Mesodermal cell (in vitro differentiated cells): ENCODE measurements at regions not wholly inside any gene's neighbourhood (a gene's known extent, or its start where the extent isn't known, plus 50 kb on each side); places are given as distances from the start of the nearest gene placed in this dataset.

Experiments
- H3K27ac ChIP-seq: 2 replicates; pipeline ENCODE4 v1.7.0; 2013; ENCODE audit warnings: mild to moderate bottlenecking, low read depth, low read length, moderate library complexity; ENCODE audit not compliant: severe bottlenecking
- H3K36me3 ChIP-seq: 2 replicates; pipeline ENCODE4 v1.7.1; 2013; ENCODE audit warnings: mild to moderate bottlenecking, low read length, moderate library complexity; ENCODE audit not compliant: control insufficient read depth, insufficient read depth
- H3K4me1 ChIP-seq: one replicate; pipeline ENCODE4 v1.7.1; 2013; ENCODE audit warnings: mild to moderate bottlenecking, low read length; ENCODE audit not compliant: insufficient read depth, control insufficient read depth, poor library complexity, severe bottlenecking
- H3K4me3 ChIP-seq: 2 replicates; pipeline ENCODE4 v1.7.0; 2013; ENCODE audit warnings: low read length, control low read depth, mild to moderate bottlenecking; ENCODE audit not compliant: insufficient read depth, poor library complexity, severe bottlenecking; ENCODE audit errors: extremely low read depth
- H3K9me3 ChIP-seq: 2 replicates; pipeline ENCODE4 v1.7.1; 2013; ENCODE audit warnings: mild to moderate bottlenecking, low read length, moderate library complexity; ENCODE audit not compliant: control insufficient read depth
- WGBS, 2 experiments: methylation state at CpG; one replicate each; pipeline ENCODE4 v1.1.5; 2013; ENCODE audit warnings: missing lambda C conversion rate in 2 of 2; ENCODE audit not compliant: insufficient coverage in 2 of 2; 5-methylcytosine and 5-hydroxymethylcytosine counted together

DNA sequence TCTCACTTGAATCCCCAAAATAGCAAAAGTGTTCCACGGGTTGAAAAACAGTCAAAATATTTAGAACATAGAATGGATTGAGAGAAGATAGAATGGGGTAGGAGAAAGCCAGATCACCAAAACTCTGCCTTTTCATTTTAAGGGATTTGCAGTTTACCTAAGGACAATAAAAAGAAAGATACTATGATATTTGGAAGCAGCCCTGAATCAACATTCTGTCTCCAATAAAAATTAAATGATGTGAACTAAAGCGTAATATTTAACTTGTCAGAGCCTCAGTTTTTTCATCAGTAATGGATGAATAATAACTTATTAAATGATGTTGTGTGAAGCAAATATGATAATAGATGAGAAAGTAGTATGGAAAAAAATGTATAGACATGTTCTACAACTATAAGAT, 100.2 kb upstream of the REG3G start:
- H3K4me1 ChIP-seq: no peaks in the 10 kb centered on the region
- no peak overlapping the region for H3K4me3 ChIP-seq
- no peak overlapping the region for H3K27ac ChIP-seq
- no peaks in the 10 kb centered on the region for H3K36me3 ChIP-seq
- H3K9me3 ChIP-seq: no peaks in the 10 kb centered on the region
- no CpG with 5 or more reads among the region's 2 CpGs for WGBS, 2 experiments

DNA sequence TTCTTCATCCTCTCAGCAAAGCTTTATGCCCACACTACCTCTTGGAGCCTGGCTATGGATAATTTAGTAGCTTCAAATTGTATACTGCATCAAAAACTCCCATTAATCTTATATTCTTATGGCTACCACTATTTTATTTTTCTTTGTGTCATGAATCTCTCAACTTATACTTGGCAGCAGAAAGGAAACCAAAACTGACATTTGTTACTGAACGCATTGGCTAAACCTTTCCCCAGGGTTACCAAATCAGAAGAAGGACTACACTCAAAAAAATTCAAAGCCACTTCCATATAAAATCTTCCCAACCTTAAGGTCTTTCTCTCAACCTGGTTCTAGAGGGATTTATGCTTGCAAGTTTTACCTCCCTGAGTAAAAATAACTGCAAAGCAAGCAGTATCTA, 97.0 kb upstream of the REG3G start:
- H3K4me3 ChIP-seq: no peak overlapping the region
- H3K36me3 ChIP-seq: no peaks in the 10 kb centered on the region
- H3K27ac ChIP-seq: no peak overlapping the region
- no peaks in the 10 kb centered on the region for H3K4me1 ChIP-seq
- WGBS, 2 experiments: 83 to 90% methylated on average over 1 of the region's 1 CpG
- no peaks in the 10 kb centered on the region for H3K9me3 ChIP-seq

DNA sequence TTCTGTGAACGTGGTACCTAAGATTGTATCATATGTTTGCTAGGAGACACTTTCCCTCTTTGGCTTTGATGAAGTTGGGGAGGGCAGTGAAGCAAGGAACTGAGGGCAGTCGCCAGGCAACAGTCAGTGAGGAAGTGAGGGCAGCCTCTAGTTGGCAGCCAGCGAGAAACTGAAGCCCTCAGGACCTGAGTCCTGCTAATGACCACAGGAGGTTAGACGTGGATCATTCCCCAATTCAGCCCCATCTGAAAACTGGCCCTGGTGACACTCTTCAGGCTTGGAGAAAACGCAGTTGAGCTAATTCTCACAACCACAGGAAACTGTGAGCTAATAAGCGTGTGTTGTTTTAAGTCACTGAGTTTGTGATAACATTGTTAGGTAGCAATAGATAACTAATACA, 84.5 kb upstream of the REG3G start:
- 59 to 65% methylated on average over 3 to 4 of the region's 6 CpGs for WGBS, 2 experiments
- no peaks in the 10 kb centered on the region for H3K9me3 ChIP-seq
- no peaks in the 10 kb centered on the region for H3K36me3 ChIP-seq
- H3K27ac ChIP-seq: peak overlapping the region; percentile 84
- peaks cover 3% of the 10 kb centered on the region for H3K4me1 ChIP-seq
- H3K4me3 ChIP-seq: no peak overlapping the region

DNA sequence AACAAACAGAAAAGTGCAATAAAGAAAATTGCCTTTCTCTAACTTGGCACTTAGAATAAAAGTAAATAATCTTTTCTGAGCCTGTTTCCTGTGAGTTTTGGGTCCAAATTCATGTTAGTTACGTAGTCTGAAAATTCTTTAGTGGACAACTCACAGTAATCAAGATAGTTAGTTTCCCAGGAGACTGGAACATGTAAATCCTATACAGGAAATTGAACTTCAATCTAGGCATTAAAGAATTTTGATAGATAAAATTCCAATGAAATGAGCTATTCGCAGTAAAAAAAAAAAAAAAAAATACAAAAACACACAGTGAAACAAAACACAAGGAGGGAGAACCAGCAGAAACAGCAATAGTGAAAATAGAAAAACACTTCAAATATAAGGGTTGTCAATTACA, 83.8 kb upstream of the REG3G start:
- Histone ChIP-seq H3K4me3 (no peak overlapping the region), H3K27ac (peak overlapping the region; percentile 84), H3K4me1 (peaks cover 3% of the 10 kb centered on the region), H3K9me3 (no peaks in the 10 kb centered on the region), H3K36me3 (no peaks in the 10 kb centered on the region)
- no CpG with 5 or more reads among the region's 2 CpGs for WGBS, 2 experiments

DNA sequence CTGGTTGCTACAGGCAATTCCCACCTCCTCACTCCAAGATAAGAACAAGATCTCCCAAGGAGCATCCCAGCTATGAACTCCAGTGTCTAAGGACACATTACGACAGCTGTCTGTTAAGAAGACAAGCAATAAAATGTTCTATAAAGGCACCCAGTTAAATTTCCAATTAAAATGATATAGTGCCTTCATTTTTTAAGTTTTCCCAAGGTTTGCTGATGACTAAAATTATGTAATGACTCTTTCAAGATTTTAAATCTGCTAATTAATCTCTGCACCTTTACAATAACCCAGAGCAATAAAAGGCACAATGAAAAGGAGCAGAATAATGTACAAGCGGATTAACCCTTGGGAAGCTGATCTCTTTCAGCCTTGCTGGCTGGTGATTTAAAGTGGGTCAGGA, 61.6 kb upstream of the REG3G start:
- no peaks in the 10 kb centered on the region for H3K9me3 ChIP-seq

DNA sequence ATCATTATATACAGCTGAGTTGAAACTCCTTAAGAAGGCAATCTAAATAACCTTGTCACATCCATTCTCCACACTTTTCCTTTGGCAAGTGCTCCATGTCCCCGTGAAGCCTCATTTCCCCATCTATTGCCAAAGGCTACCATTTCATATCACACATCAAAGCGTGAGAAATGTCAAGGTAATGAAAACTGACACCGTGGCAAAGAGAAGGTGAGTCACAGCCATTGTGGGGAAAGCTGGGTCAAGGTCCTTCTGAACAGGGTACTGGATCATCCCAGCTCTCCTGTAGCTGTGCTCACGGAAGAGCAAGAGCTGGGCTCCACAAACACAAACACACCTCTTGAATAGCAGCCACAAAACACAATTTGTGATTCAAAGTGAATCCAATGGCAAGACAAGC, 58.2 kb upstream of the REG3G start:
- WGBS, 2 experiments: 93 to 100% methylated on average over 1 to 4 of the region's 4 CpGs
- Histone ChIP-seq H3K4me1 (no peaks in the 10 kb centered on the region), H3K27ac (no peak overlapping the region), H3K9me3 (no peaks in the 10 kb centered on the region), H3K36me3 (no peaks in the 10 kb centered on the region), H3K4me3 (no peak overlapping the region)

More for the DNA sequence above, 61.6 kb upstream of the REG3G start:
- no peak overlapping the region for H3K4me3 ChIP-seq
- no peaks in the 10 kb centered on the region for H3K4me1 ChIP-seq
- WGBS, 2 experiments: 86 to 100% methylated on average over 1 of the region's 2 CpGs
- no peaks in the 10 kb centered on the region for H3K36me3 ChIP-seq
- H3K27ac ChIP-seq: no peak overlapping the region

DNA sequence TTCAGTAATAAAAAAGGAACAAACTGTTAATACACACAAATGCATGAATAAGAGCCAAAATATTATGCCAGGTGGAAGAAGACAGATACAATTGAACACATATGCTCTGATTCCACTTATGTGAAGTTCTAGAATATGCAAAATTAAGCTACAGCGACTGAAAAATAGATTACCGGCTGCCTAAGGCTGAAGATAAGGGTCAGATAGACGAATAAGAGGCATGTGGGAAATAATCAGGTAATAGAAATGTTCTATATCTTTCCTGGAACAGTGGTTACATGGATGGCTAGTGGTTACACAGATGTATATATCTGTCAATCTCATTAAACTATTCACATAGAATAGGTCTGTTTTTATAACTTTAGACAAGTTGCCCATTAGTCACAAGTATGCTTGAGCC, 51.9 kb upstream of the REG3G start:
- no peak overlapping the region for H3K4me3 ChIP-seq
- peaks cover 7% of the 10 kb centered on the region for H3K4me1 ChIP-seq
- H3K36me3 ChIP-seq: no peaks in the 10 kb centered on the region
- H3K9me3 ChIP-seq: no peaks in the 10 kb centered on the region
- no CpG with 5 or more reads among the region's 3 CpGs for WGBS, 2 experiments
- H3K27ac ChIP-seq: no peak overlapping the region
